ENCODE measurements at regions not wholly inside any gene's neighbourhood (a gene's known extent, or its start where the extent isn't known, plus 50 kb on each side); places are given as distances from the start of the nearest gene placed in this dataset.
A peak's percentile ranks its signal among the peaks of the same experiment; 100 is the strongest.

- Histone ChIP-seq H3K27ac (no peak overlapping the region), H3K36me3 (no peaks in the 10 kb centered on the region), H3K27me3 (replicated peaks in 1 of 7) (no peaks in the 10 kb centered on the region), H3K9me3 (no peaks in the 10 kb centered on the region), H3K4me1 (no peaks in the 10 kb centered on the region), H3K4me3 (no peak overlapping the region)
- WGBS, 5 donors: 67 to 86% (median 83%) methylated on average over 1 of the region's 1 CpG
- intact Hi-C loops (cut with DNase I; ENCODE audit: low total_unique reads): no loop called here
- DNase-seq: no peak
- TF ChIP-seq POLR2AphosphoS5 (IDR thresholded peaks at IDR 0.05) (no peak), CTCF (IDR thresholded peaks at IDR 0.05 in 8 of 11, conservative IDR thresholded peaks at IDR 0.05 in 3 of 11) (no peak), POLR2A (IDR thresholded peaks at IDR 0.05) (no peak)
Observed at GRCh38 chr6:8749465-8749864, 314.1 kb upstream of the SLC35B3 start.

GRCh38 chr6:8743170-8743745 is 307.9 kb upstream of the SLC35B3 start:
- peak overlapping the region in 6 of 8 donors; percentile 11 to 57 (median 19) for H3K4me3 ChIP-seq
- intact Hi-C loops (cut with DNase I; ENCODE audit: low total_unique reads): no loop called here
- 21 to 38% (median 23%) methylated on average over 5 of the region's 5 CpGs for WGBS, 5 donors

GRCh38 chr6:8739454-8739853 is 304.1 kb upstream of the SLC35B3 start:
- Histone ChIP-seq H3K27me3 (replicated peaks in 1 of 7) (no peaks in the 10 kb centered on the region), H3K9me3 (peaks cover 0 to 18% (median 4%) of the 10 kb centered on the region in 8 donors), H3K4me3 (no peak overlapping the region), H3K27ac (no peak overlapping the region), H3K36me3 (no peaks in the 10 kb centered on the region), H3K4me1 (peaks cover 0 to 10% (median 0%) of the 10 kb centered on the region in 6 donors)
- TF ChIP-seq CTCF (IDR thresholded peaks at IDR 0.05 in 8 of 11, conservative IDR thresholded peaks at IDR 0.05 in 3 of 11) (no peak), POLR2AphosphoS5 (IDR thresholded peaks at IDR 0.05) (no peak), POLR2A (IDR thresholded peaks at IDR 0.05) (no peak)
- DNase-seq: no peak
- intact Hi-C loops (cut with DNase I; ENCODE audit: low total_unique reads): no loop called here
- 68 to 95% (median 80%) methylated on average over 2 of the region's 2 CpGs for WGBS, 5 donors

More at GRCh38 chr6:8743170-8743745, 307.9 kb upstream of the SLC35B3 start:
- DNase-seq: no peak
- H3K9me3 ChIP-seq: peaks cover 0 to 18% (median 4%) of the 10 kb centered on the region in 8 donors
- H3K27ac ChIP-seq: peak overlapping the region in 1 of 8 donors; percentile 10
- H3K4me1 ChIP-seq: peaks cover 0 to 10% (median 0%) of the 10 kb centered on the region in 6 donors
- no peaks in the 10 kb centered on the region for H3K27me3 ChIP-seq (replicated peaks in 1 of 7)
- H3K36me3 ChIP-seq: no peaks in the 10 kb centered on the region
- TF ChIP-seq CTCF (IDR thresholded peaks at IDR 0.05 in 8 of 11, conservative IDR thresholded peaks at IDR 0.05 in 3 of 11): no peak
- no peak for TF ChIP-seq POLR2AphosphoS5 (IDR thresholded peaks at IDR 0.05)

- Histone ChIP-seq H3K4me1 (peaks cover 0 to 10% (median 0%) of the 10 kb centered on the region in 6 donors), H3K27ac (no peak overlapping the region), H3K27me3 (replicated peaks in 1 of 7) (no peaks in the 10 kb centered on the region), H3K9me3 (peaks cover 0 to 18% (median 4%) of the 10 kb centered on the region in 8 donors), H3K36me3 (no peaks in the 10 kb centered on the region), H3K4me3 (no peak overlapping the region)
- WGBS, 5 donors: 68 to 84% (median 77%) methylated on average over 2 of the region's 2 CpGs
- no peak for DNase-seq
- no peak for TF ChIP-seq POLR2AphosphoS5 (IDR thresholded peaks at IDR 0.05)
- TF ChIP-seq CTCF (IDR thresholded peaks at IDR 0.05 in 8 of 11, conservative IDR thresholded peaks at IDR 0.05 in 3 of 11): no peak
- TF ChIP-seq POLR2A (IDR thresholded peaks at IDR 0.05): no peak
- intact Hi-C loops (cut with DNase I; ENCODE audit: low total_unique reads): no loop called here
Observed at GRCh38 chr6:8738951-8739350, 303.6 kb upstream of the SLC35B3 start.

Data from spleen (tissue), 11 donors.